ENCODE measurements at regions not wholly inside any gene's neighbourhood (a gene's known extent, or its start where the extent isn't known, plus 50 kb on each side); places are given as distances from the start of the nearest gene placed in this dataset.

GRCh38 chr4:149160370-149160769 is 655.3 kb downstream of the IQCM start:
- RAD21 ChIA-PET (ENCODE audit: unreplicated experiment), result no interaction called here
- no peak for TF ChIP-seq CBX5 (IDR thresholded peaks at IDR 0.05; ENCODE audit: low read depth)
- TF ChIP-seq HDAC2 (IDR thresholded peaks at IDR 0.05), result no peak
- no peak for TF ChIP-seq PAX5 (IDR thresholded peaks at IDR 0.05; ENCODE audit: borderline replicate concordance, low read depth, low read length)
- TF ChIP-seq POU2F2 (IDR thresholded peaks at IDR 0.05; ENCODE audit: borderline replicate concordance, low read depth, low read length), result no peak
- no peak for TF ChIP-seq LARP7 (IDR thresholded peaks at IDR 0.05)
- TF ChIP-seq E2F8 (IDR thresholded peaks at IDR 0.05; ENCODE audit: low read depth, partially characterized antibody), result no peak
- TF ChIP-seq CREM (IDR thresholded peaks at IDR 0.05; ENCODE audit: low read depth), result no peak
- no peak for TF ChIP-seq MTA3 (IDR thresholded peaks at IDR 0.05; ENCODE audit: borderline replicate concordance, low read length)
- TF ChIP-seq PKNOX1 (IDR thresholded peaks at IDR 0.05), result no peak
- TF ChIP-seq NFIC (IDR thresholded peaks at IDR 0.05; ENCODE audit: low read depth, low read length), result no peak
- TF ChIP-seq ATF3 (IDR thresholded peaks at IDR 0.05; ENCODE audit: borderline replicate concordance, extremely low read depth, low read depth, low read length), result no peak
- no peak for TF ChIP-seq STAT3 (IDR thresholded peaks at IDR 0.05; ENCODE audit: low read depth, low read length)
- TF ChIP-seq STAT1 (conservative IDR thresholded peaks at IDR 0.05), result no peak
- no peak for TF ChIP-seq EP300 (IDR thresholded peaks at IDR 0.05; ENCODE audit: borderline replicate concordance in 1 of 2, control insufficient read depth in 1 of 2, low read depth in 2 of 2, low read length in 2 of 2)
- TF ChIP-seq ZNF687 (IDR thresholded peaks at IDR 0.05), result no peak
- TF ChIP-seq CHD4 (IDR thresholded peaks at IDR 0.05), result no peak
- no peak for TF ChIP-seq ZNF217 (IDR thresholded peaks at IDR 0.05)

More at GRCh38 chr4:149160370-149160769, 655.3 kb downstream of the IQCM start:
- no peaks in the 10 kb centered on the region for H3K36me3 ChIP-seq (ENCODE audit: control insufficient read depth in 2 of 2, insufficient read depth in 2 of 2, low read length in 1 of 2)
- no peaks in the 10 kb centered on the region for H3K4me1 ChIP-seq (ENCODE audit: control insufficient read depth, insufficient read depth, low read length)
- no peak overlapping the region for H3K9ac ChIP-seq (ENCODE audit: control insufficient read depth, insufficient read depth, low read length)
- no peak overlapping the region for H3K4me2 ChIP-seq (ENCODE audit: control insufficient read depth, insufficient read depth)
- in situ Hi-C loops (cut with MboI), result no loop called here
- FAIRE-seq (no peak), DNase-seq (ENCODE audit: low read depth, low spot score) (no peak), ATAC-seq (no peak)
- no peak overlapping the region for H3K27ac ChIP-seq (ENCODE audit: control insufficient read depth, insufficient read depth)
- H3K27me3 ChIP-seq (replicated peaks in 1 of 2; ENCODE audit: control insufficient read depth in 2 of 2, insufficient read depth in 2 of 2, low read length in 1 of 2), result no peaks in the 10 kb centered on the region
- BruUV-seq (replicated peaks), result no TSS peak
- no peaks in the 10 kb centered on the region for H4K20me1 ChIP-seq (ENCODE audit: control insufficient read depth, insufficient read depth)
- H2AFZ ChIP-seq (ENCODE audit: control insufficient read depth, low read depth, low read length), result no peak overlapping the region
- intact Hi-C loops (cut with micrococcal nuclease; ENCODE audit: unreplicated experiment), result no loop called here
- POLR2A ChIA-PET, result no interaction called here
- CTCF ChIA-PET, result no interaction called here
- H3K79me2 ChIP-seq (ENCODE audit: control insufficient read depth, insufficient read depth, low read length), result no peaks in the 10 kb centered on the region
- H3K4me3 ChIP-seq, result no peak overlapping the region
- WGBS (ENCODE audit: insufficient coverage, insufficient replicate concordance, low lambda C conversion rate, missing lambda C conversion rate), result 30% methylated on average over 2 of the region's 2 CpGs
- no peaks in the 10 kb centered on the region for H3K9me3 ChIP-seq (replicated peaks; ENCODE audit: control insufficient read depth, insufficient read depth, low read length)
- SMC1A ChIA-PET (ENCODE audit: uncharacterized antibody, unreplicated experiment), result no interaction called here

Measured in GM12878 (cell line).